CD4-positive, alpha-beta T cell treated with Interleukin-17A for 4 hours (primary cell): ENCODE measurements at regions not wholly inside any gene's neighbourhood (a gene's known extent, or its start where the extent isn't known, plus 50 kb on each side); places are given as distances from the start of the nearest gene placed in this dataset.

Experiments
- DNase-seq: peaks from one replicate; pipeline ENCODE4 v3.0.0-alpha.2; 2020; ENCODE audit warnings: mixed read lengths

GRCh38 chr9:116101516-116101915 lies 52.1 kb upstream of the PAPPA start:
- no peak for DNase-seq

GRCh38 chr9:116102596-116102995 lies 51.0 kb upstream of the PAPPA start:
- DNase-seq: no peak
